H9 (cell line): ENCODE measurements at regions not wholly inside any gene's neighbourhood (a gene's known extent, or its start where the extent isn't known, plus 50 kb on each side); places are given as distances from the start of the nearest gene placed in this dataset.

Experiments used
- DNase-seq: peaks from one replicate; pipeline ENCODE4 v3.0.0-alpha.2; 2017
- H2AFZ ChIP-seq: one replicate; pipeline ENCODE4 v1.6.1; 2013; ENCODE audit warnings: mild to moderate bottlenecking, low read length, control low read depth, moderate library complexity
- H2AK5ac ChIP-seq: 2 replicates; pipeline ENCODE4 v1.6.1; 2013; ENCODE audit warnings: low read length, control low read depth, mixed read lengths; ENCODE audit not compliant: insufficient read length
- H2BK120ac ChIP-seq: one replicate; pipeline ENCODE4 v1.6.1; 2013; ENCODE audit warnings: low read depth, mild to moderate bottlenecking, low read length, control low read depth, inconsistent platforms; ENCODE audit not compliant: poor library complexity, severe bottlenecking
- H2BK12ac ChIP-seq: 2 replicates; pipeline ENCODE4 v1.6.1; 2013; ENCODE audit warnings: low read length, control low read depth, mixed read lengths, low read depth; ENCODE audit not compliant: insufficient read length
- H2BK15ac ChIP-seq: 2 replicates; pipeline ENCODE4 v1.6.1; 2013; ENCODE audit warnings: low read depth, low read length, control low read depth
- H2BK20ac ChIP-seq: one replicate; pipeline ENCODE4 v1.6.1; 2013; ENCODE audit warnings: low read depth, mild to moderate bottlenecking, low read length, control low read depth, inconsistent platforms; ENCODE audit not compliant: poor library complexity, severe bottlenecking
- H2BK5ac ChIP-seq: 2 replicates; pipeline ENCODE4 v1.6.1; 2013; ENCODE audit warnings: low read length, control low read depth, mixed read lengths; ENCODE audit not compliant: insufficient read length
- H3K14ac ChIP-seq: 2 replicates; pipeline ENCODE4 v1.6.1; 2013; ENCODE audit warnings: low read length, control low read depth; ENCODE audit not compliant: insufficient read depth
- H3K18ac ChIP-seq: 2 replicates; pipeline ENCODE4 v1.6.1; 2013; ENCODE audit warnings: low read depth, mild to moderate bottlenecking, mixed read lengths, low read length, control low read depth; ENCODE audit not compliant: insufficient read length
- H3K23ac ChIP-seq: 2 replicates; pipeline ENCODE4 v1.6.1; 2013; ENCODE audit warnings: low read length, control low read depth, mixed read lengths, low read depth; ENCODE audit not compliant: insufficient read length
- H3K23me2 ChIP-seq: 2 replicates; pipeline ENCODE4 v1.6.1; 2013; ENCODE audit warnings: low read depth, mild to moderate bottlenecking, mixed read lengths, low read length, control low read depth; ENCODE audit not compliant: insufficient read length, poor library complexity, severe bottlenecking
- H3K27ac ChIP-seq: 2 replicates; pipeline ENCODE4 v1.5.1; 2013; ENCODE audit warnings: low read length, control low read depth, mixed read lengths, low read depth; ENCODE audit not compliant: insufficient read length
- H3K27me3 ChIP-seq: 2 replicates; pipeline ENCODE4 v1.6.1; 2013; ENCODE audit warnings: low read length, control low read depth, inconsistent platforms; ENCODE audit not compliant: insufficient read depth
- H3K4ac ChIP-seq: 2 replicates; pipeline ENCODE4 v1.6.1; 2013; ENCODE audit warnings: low read depth, mild to moderate bottlenecking, control low read depth, inconsistent platforms, low read length, moderate library complexity
- H3K4me1 ChIP-seq: 2 replicates; pipeline ENCODE4 v1.6.1; 2013; ENCODE audit warnings: low read length, control low read depth, inconsistent platforms; ENCODE audit not compliant: insufficient read depth
- H3K4me2 ChIP-seq: 2 replicates; pipeline ENCODE4 v1.6.1; 2013; ENCODE audit warnings: low read length, control low read depth, mixed read lengths; ENCODE audit not compliant: insufficient read length, insufficient read depth
- H3K56ac ChIP-seq: 2 replicates; pipeline ENCODE4 v1.6.1; 2013; ENCODE audit warnings: low read depth, mild to moderate bottlenecking, mixed read lengths, low read length, control low read depth; ENCODE audit not compliant: insufficient read length
- H3K79me1 ChIP-seq: 2 replicates; pipeline ENCODE4 v1.6.1; 2013; ENCODE audit warnings: low read depth, mild to moderate bottlenecking, moderate library complexity, low read length, control low read depth, inconsistent platforms; ENCODE audit not compliant: insufficient read depth, poor library complexity, severe bottlenecking
- H3K79me2 ChIP-seq: 2 replicates; pipeline ENCODE4 v1.6.1; 2013; ENCODE audit warnings: low read length, control low read depth, inconsistent platforms; ENCODE audit not compliant: insufficient read depth
- H3K9ac ChIP-seq: 2 replicates; pipeline ENCODE4 v1.6.1; 2013; ENCODE audit warnings: low read length, control low read depth, mixed read lengths; ENCODE audit not compliant: insufficient read length; ENCODE audit errors: extremely low read depth
- H3K9me3 ChIP-seq: one replicate; pipeline ENCODE4 v1.6.1; 2013; ENCODE audit warnings: low read depth, low read length, inconsistent platforms; ENCODE audit not compliant: control insufficient read depth
- H3T11ph ChIP-seq: one replicate; pipeline ENCODE4 v1.6.1; 2013; ENCODE audit warnings: mild to moderate bottlenecking, low read length, control low read depth, inconsistent platforms
- H4K20me1 ChIP-seq: one replicate; pipeline ENCODE4 v1.6.1; 2013; ENCODE audit not compliant: control insufficient read depth, insufficient read length, insufficient read depth
- H4K5ac ChIP-seq: 2 replicates; pipeline ENCODE4 v1.6.1; 2013; ENCODE audit warnings: low read depth, mild to moderate bottlenecking, mixed read lengths, low read length, control low read depth; ENCODE audit not compliant: insufficient read length
- H4K8ac ChIP-seq: replicated peaks from 2 replicates; pipeline ENCODE4 v1.6.1; 2013; ENCODE audit warnings: low read length, control low read depth, mixed read lengths, low read depth; ENCODE audit not compliant: insufficient read length
- H4K91ac ChIP-seq: 2 replicates; pipeline ENCODE4 v1.6.1; 2013; ENCODE audit warnings: low read depth, mild to moderate bottlenecking, moderate library complexity, mixed read lengths, low read length, control low read depth; ENCODE audit not compliant: insufficient read length
- H3K27ac Mint-ChIP-seq, 3 experiments: 2 replicates in 2 of 3; 3 replicates in 1 of 3; pipeline ENCODE4 v1.8.0; 2020 to 2021; ENCODE audit warnings: mixed read lengths in 3 of 3, mild to moderate bottlenecking in 1 of 3, moderate library complexity in 1 of 3
- H3K27me3 Mint-ChIP-seq: 2 replicates; pipeline ENCODE4 v1.8.0; 2021; ENCODE audit warnings: low read depth, mild to moderate bottlenecking, moderate library complexity, mixed read lengths
- H3K36me3 Mint-ChIP-seq, 3 experiments: 2 replicates in 2 of 3; 3 replicates in 1 of 3; pipeline ENCODE4 v1.8.0; 2020 to 2021; ENCODE audit warnings: low read depth in 3 of 3, mixed read lengths in 3 of 3; ENCODE audit not compliant: insufficient read depth in 1 of 3
- H3K4me1 Mint-ChIP-seq, 2 experiments: 2 replicates each; pipeline ENCODE4 v1.8.0; 2020; ENCODE audit warnings: mixed read lengths in 2 of 2
- H3K4me3 Mint-ChIP-seq, 2 experiments: 2 replicates in 1 of 2; 3 replicates in 1 of 2; pipeline ENCODE4 v1.8.0; 2020 to 2021; ENCODE audit warnings: mild to moderate bottlenecking in 2 of 2, mixed read lengths in 2 of 2, moderate library complexity in 1 of 2
- H3K9me3 Mint-ChIP-seq, 2 experiments: 2 replicates in 1 of 2; 3 replicates in 1 of 2; pipeline ENCODE4 v1.8.0; 2020; ENCODE audit warnings: mild to moderate bottlenecking in 2 of 2, mixed read lengths in 2 of 2, moderate library complexity in 1 of 2
- WGBS: extraction: QIAGEN DNeasy Blood & Tissue Kit; methylation state at CpG from one replicate; pipeline ENCODE4 v1.1.7; 2013; ENCODE audit warnings: missing lambda C conversion rate, low lambda C conversion rate, mixed read lengths; ENCODE audit not compliant: insufficient read length; ENCODE audit errors: extremely low coverage; 5-methylcytosine and 5-hydroxymethylcytosine counted together
- TF ChIP-seq, protein P1 (sequence below): fragments of 200-600 bp; sonication (generic); conservative IDR thresholded peaks from 3 replicates; pipeline ENCODE4 v1.8.0; 2021; ENCODE audit warnings: antibody characterized with exemption, mild to moderate bottlenecking

DNA sequence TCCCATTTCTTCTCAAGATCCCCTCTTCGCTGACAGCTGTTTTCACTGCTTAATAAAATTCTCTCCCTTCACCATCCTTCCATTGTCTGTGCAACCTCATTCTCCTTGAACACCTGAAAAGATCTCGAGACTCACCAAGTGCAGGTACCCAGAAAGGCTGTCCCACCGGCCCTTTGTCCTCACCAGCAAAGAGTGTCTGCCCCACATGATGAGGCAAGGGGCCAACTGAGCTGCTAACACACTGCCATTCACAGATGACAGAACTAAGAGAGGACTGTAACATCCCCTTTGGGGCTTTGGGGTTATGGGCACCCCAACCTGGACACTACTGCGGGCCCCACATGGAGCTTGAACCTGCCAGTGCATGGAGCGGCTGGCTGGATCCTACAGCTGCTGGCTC is 771.4 kb upstream of the MIR17HG start:
- Histone ChIP-seq H2BK5ac (no peak overlapping the region), H2BK12ac (no peak overlapping the region), H2BK20ac (no peak overlapping the region), H2BK15ac (no peak overlapping the region), H4K91ac (no peak overlapping the region), H4K8ac (no peak overlapping the region), H3K27me3 (no peaks in the 10 kb centered on the region), H3K23ac (no peak overlapping the region), H3K9me3 (no peaks in the 10 kb centered on the region), H3K18ac (no peak overlapping the region), H3K4me2 (no peak overlapping the region), H3K79me2 (no peaks in the 10 kb centered on the region), H3K23me2 (no peaks in the 10 kb centered on the region), H3K14ac (no peak overlapping the region; the same call in 1 of the 2 replicates), H2AK5ac (no peak overlapping the region), H3K79me1 (no peaks in the 10 kb centered on the region), H2AFZ (no peak overlapping the region), H3K56ac (no peak overlapping the region), H2BK120ac (no peak overlapping the region), H3K9ac (no peak overlapping the region), H4K20me1 (no peaks in the 10 kb centered on the region), H3K27ac (no peak overlapping the region), H3T11ph (no peak overlapping the region), H3K4me1 (no peaks in the 10 kb centered on the region), H4K5ac (no peak overlapping the region), H3K4ac (no peak overlapping the region)
- Mint-ChIP-seq H3K27ac (no peak overlapping the region), H3K4me1 (no peaks in the 10 kb centered on the region), H3K4me3 (no peak overlapping the region), H3K27me3 (no peaks in the 10 kb centered on the region), H3K36me3 (no peaks in the 10 kb centered on the region), H3K9me3 (no peaks in the 10 kb centered on the region)
- TF ChIP-seq, protein P1, sequence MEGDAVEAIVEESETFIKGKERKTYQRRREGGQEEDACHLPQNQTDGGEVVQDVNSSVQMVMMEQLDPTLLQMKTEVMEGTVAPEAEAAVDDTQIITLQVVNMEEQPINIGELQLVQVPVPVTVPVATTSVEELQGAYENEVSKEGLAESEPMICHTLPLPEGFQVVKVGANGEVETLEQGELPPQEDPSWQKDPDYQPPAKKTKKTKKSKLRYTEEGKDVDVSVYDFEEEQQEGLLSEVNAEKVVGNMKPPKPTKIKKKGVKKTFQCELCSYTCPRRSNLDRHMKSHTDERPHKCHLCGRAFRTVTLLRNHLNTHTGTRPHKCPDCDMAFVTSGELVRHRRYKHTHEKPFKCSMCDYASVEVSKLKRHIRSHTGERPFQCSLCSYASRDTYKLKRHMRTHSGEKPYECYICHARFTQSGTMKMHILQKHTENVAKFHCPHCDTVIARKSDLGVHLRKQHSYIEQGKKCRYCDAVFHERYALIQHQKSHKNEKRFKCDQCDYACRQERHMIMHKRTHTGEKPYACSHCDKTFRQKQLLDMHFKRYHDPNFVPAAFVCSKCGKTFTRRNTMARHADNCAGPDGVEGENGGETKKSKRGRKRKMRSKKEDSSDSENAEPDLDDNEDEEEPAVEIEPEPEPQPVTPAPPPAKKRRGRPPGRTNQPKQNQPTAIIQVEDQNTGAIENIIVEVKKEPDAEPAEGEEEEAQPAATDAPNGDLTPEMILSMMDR = no peak
- no CpG with 5 or more reads among the region's 5 CpGs for WGBS
- no peak for DNase-seq
